ENCODE measurements at regions not wholly inside any gene's neighbourhood (a gene's known extent, or its start where the extent isn't known, plus 50 kb on each side); places are given as distances from the start of the nearest gene placed in this dataset.

GRCh38 chr9:81250041-81250440 is 439.3 kb downstream of the TLE1 start:
- TF ChIP-seq POLR2AphosphoS5 (IDR thresholded peaks at IDR 0.05; ENCODE audit: low read depth, low read length): no peak
- TF ChIP-seq SIN3A (IDR thresholded peaks at IDR 0.05; ENCODE audit: borderline replicate concordance, insufficient read depth, low read length): no peak
- no peak for TF ChIP-seq REST (IDR thresholded peaks at IDR 0.05; ENCODE audit: insufficient read depth in 1 of 2, low read depth in 2 of 2, low read length in 2 of 2)
- no peak for TF ChIP-seq FOXP2 (optimal IDR thresholded peaks at IDR 0.05; ENCODE audit: borderline replicate concordance, extremely low read depth, extremely low read length, insufficient read depth)
- no peak for TF ChIP-seq TAF1 (IDR thresholded peaks at IDR 0.05; ENCODE audit: borderline replicate concordance, insufficient read depth, low read length)

- TF ChIP-seq POLR2AphosphoS5 (IDR thresholded peaks at IDR 0.05; ENCODE audit: low read depth, low read length) (no peak), SIN3A (IDR thresholded peaks at IDR 0.05; ENCODE audit: borderline replicate concordance, insufficient read depth, low read length) (no peak), TAF1 (IDR thresholded peaks at IDR 0.05; ENCODE audit: borderline replicate concordance, insufficient read depth, low read length) (no peak), FOXP2 (optimal IDR thresholded peaks at IDR 0.05; ENCODE audit: borderline replicate concordance, extremely low read depth, extremely low read length, insufficient read depth) (no peak), REST (IDR thresholded peaks at IDR 0.05; ENCODE audit: insufficient read depth in 1 of 2, low read depth in 2 of 2, low read length in 2 of 2) (no peak)
These were observed 443.9 kb downstream of the TLE1 start for GRCh38 chr9:81245254-81245956.

DNA sequence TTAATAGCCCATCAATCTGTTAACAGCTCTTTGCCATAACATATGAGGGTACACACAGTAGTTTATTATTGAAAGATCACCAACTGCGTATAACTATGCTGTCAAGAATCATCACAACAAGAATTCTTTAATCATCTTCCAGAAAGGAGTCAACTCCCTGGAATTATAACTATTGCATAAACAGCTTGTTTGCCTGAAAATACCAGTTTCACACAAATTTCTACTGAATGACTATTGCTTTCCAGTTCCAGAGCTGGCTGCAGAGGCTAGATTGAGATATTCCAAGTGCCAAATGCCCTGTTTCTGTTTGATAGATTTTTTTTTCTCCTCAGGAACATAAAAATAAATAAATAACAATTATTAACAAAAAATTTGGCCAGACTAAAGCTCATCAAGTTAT is 444.7 kb downstream of the TLE1 start:
- TF ChIP-seq POLR2AphosphoS5 (IDR thresholded peaks at IDR 0.05; ENCODE audit: low read depth, low read length): no peak
- no peak for TF ChIP-seq FOXP2 (optimal IDR thresholded peaks at IDR 0.05; ENCODE audit: borderline replicate concordance, extremely low read depth, extremely low read length, insufficient read depth)
- TF ChIP-seq REST (IDR thresholded peaks at IDR 0.05; ENCODE audit: insufficient read depth in 1 of 2, low read depth in 2 of 2, low read length in 2 of 2): no peak
- no peak for TF ChIP-seq TAF1 (IDR thresholded peaks at IDR 0.05; ENCODE audit: borderline replicate concordance, insufficient read depth, low read length)
- TF ChIP-seq SIN3A (IDR thresholded peaks at IDR 0.05; ENCODE audit: borderline replicate concordance, insufficient read depth, low read length): no peak

- TF ChIP-seq TAF1 (IDR thresholded peaks at IDR 0.05; ENCODE audit: borderline replicate concordance, insufficient read depth, low read length) (no peak), SIN3A (IDR thresholded peaks at IDR 0.05; ENCODE audit: borderline replicate concordance, insufficient read depth, low read length) (no peak), POLR2AphosphoS5 (IDR thresholded peaks at IDR 0.05; ENCODE audit: low read depth, low read length) (no peak), REST (IDR thresholded peaks at IDR 0.05; ENCODE audit: insufficient read depth in 1 of 2, low read depth in 2 of 2, low read length in 2 of 2) (no peak), FOXP2 (optimal IDR thresholded peaks at IDR 0.05; ENCODE audit: borderline replicate concordance, extremely low read depth, extremely low read length, insufficient read depth) (no peak)
These were observed 446.5 kb downstream of the TLE1 start for GRCh38 chr9:81242866-81243265.
